GM12878 (cell line): ENCODE measurements at regions not wholly inside any gene's neighbourhood (a gene's known extent, or its start where the extent isn't known, plus 50 kb on each side); places are given as distances from the start of the nearest gene placed in this dataset.

ENCODE experiments used
- ATAC-seq: fragments of 200-7000 bp; cut with Tn5 transposase; 3 replicates; pipeline ENCODE4 v1.9.1; 2020; ENCODE audit warnings: mild to moderate bottlenecking, moderate library complexity
- BruUV-seq: library from RNA; stranded (reverse); fragments of 400-500 nt; replicated peaks from 2 replicates; lab custom pipeline; 2021; lab: Mats Ljungman, UMichigan
- CTCF ChIA-PET: fragments of 300-600 bp; sonication (Branson Sonifier 250); formaldehyde crosslinking; extraction: SDS; loops from one replicate; lab custom pipeline; 2021; ENCODE audit warnings: inconsistent platforms; lab: Yijun Ruan, JAX
- POLR2A ChIA-PET: fragments of 350-600 bp; formaldehyde crosslinking; extraction: SDS; loops from one replicate; lab custom pipeline; 2021; ENCODE audit warnings: inconsistent platforms; lab: Charles Lee
- RAD21 ChIA-PET: fragments of 300-600 bp; sonication (Branson Sonifier 250); formaldehyde crosslinking; loops from one replicate; lab custom pipeline; 2023; ENCODE audit warnings: antibody characterized with exemption; ENCODE audit not compliant: unreplicated experiment; lab: Charles Lee
- SMC1A ChIA-PET: fragments of 300-600 bp; sonication (Branson Sonifier 250); formaldehyde crosslinking; loops from one replicate; lab custom pipeline; 2023; ENCODE audit not compliant: unreplicated experiment, uncharacterized antibody; lab: Charles Lee
- DNase-seq: peaks from one replicate; pipeline ENCODE4 v3.0.0-alpha.2; 2011; ENCODE audit warnings: low read depth, low spot score
- FAIRE-seq: peaks from 3 replicates; lab custom pipeline; 2011; peaks lifted over from hg19 to GRCh38; lab: Jason Lieb, UNC
- H2AFZ ChIP-seq: 2 replicates; pipeline ENCODE4 v1.6.0; 2011; ENCODE audit warnings: low read depth, low read length, control low read depth; ENCODE audit not compliant: control insufficient read depth
- H3K27ac ChIP-seq: 2 replicates; pipeline ENCODE4 v1.5.1; 2011; ENCODE audit warnings: control low read depth; ENCODE audit not compliant: control insufficient read depth, insufficient read depth
- H3K27me3 ChIP-seq, 2 experiments: replicated peaks in 1 of 2; 2 replicates each; pipeline versions ENCODE4 v1.6.0 to v1.6.1; 2011; ENCODE audit warnings: low read length in 1 of 2; ENCODE audit not compliant: control insufficient read depth in 2 of 2, insufficient read depth in 2 of 2
- H3K36me3 ChIP-seq, 2 experiments: 2 replicates each; pipeline ENCODE4 v1.5.1; 2011; ENCODE audit warnings: low read length in 1 of 2; ENCODE audit not compliant: control insufficient read depth in 2 of 2, insufficient read depth in 2 of 2
- H3K4me1 ChIP-seq: 2 replicates; pipeline ENCODE4 v1.6.1; 2011; ENCODE audit warnings: mild to moderate bottlenecking, low read length, moderate library complexity, mixed read lengths; ENCODE audit not compliant: control insufficient read depth, insufficient read depth
- H3K4me2 ChIP-seq: 2 replicates; pipeline ENCODE4 v1.6.0; 2011; ENCODE audit warnings: control low read depth; ENCODE audit not compliant: control insufficient read depth, insufficient read depth
- H3K4me3 ChIP-seq: fragments of 200-600 bp; sonication (generic); 2 replicates; pipeline ENCODE4 v1.5.1; 2016
- H3K79me2 ChIP-seq: 2 replicates; pipeline ENCODE4 v1.6.0; 2011; ENCODE audit warnings: low read length; ENCODE audit not compliant: control insufficient read depth, insufficient read depth
- H3K9ac ChIP-seq: 2 replicates; pipeline ENCODE4 v1.8.0; 2011; ENCODE audit warnings: low read length, control low read depth, mixed read lengths; ENCODE audit not compliant: control insufficient read depth, insufficient read depth
- H3K9me3 ChIP-seq: replicated peaks from 3 replicates; pipeline ENCODE4 v1.5.1; 2011; ENCODE audit warnings: mild to moderate bottlenecking, low read length; ENCODE audit not compliant: control insufficient read depth, insufficient read depth
- H4K20me1 ChIP-seq: 2 replicates; pipeline ENCODE4 v1.6.0; 2011; ENCODE audit not compliant: control insufficient read depth, insufficient read depth
- PAX5 ChIP-seq: IDR thresholded peaks from 2 replicates; pipeline ENCODE4 v1.6.1; 2011; ENCODE audit warnings: low read depth, low read length, borderline replicate concordance
- SMC3 ChIP-seq: IDR thresholded peaks from 2 replicates; pipeline ENCODE4 v1.6.1; 2011; ENCODE audit warnings: low read length, improper control_type of control experiment, borderline replicate concordance
- SPI1 ChIP-seq: IDR thresholded peaks from 2 replicates; pipeline ENCODE4 v1.6.1; 2011; ENCODE audit warnings: low read depth, mild to moderate bottlenecking, low read length, moderate library complexity, borderline replicate concordance; ENCODE audit not compliant: insufficient read depth
- SRF ChIP-seq, 2 experiments: IDR thresholded peaks; 2 replicates each; pipeline ENCODE4 v1.6.1; 2011; ENCODE audit warnings: low read depth in 2 of 2, low read length in 2 of 2, mild to moderate bottlenecking in 1 of 2, moderate library complexity in 1 of 2
- WGBS: methylation state at CpG from one replicate; pipeline ENCODE4 v1.1.6; 2016; ENCODE audit warnings: low lambda C conversion rate; ENCODE audit not compliant: insufficient replicate concordance, insufficient coverage; ENCODE audit errors: missing lambda C conversion rate; 5-methylcytosine and 5-hydroxymethylcytosine counted together
- in situ Hi-C: fragments of 300-500 bp; cut with MboI; formaldehyde crosslinking; loops from 9 replicates; pipeline ENCODE4 v1.14.3; 2018; ENCODE audit warnings: mixed read lengths
- intact Hi-C: fragments of 100-400 bp; cut with micrococcal nuclease; formaldehyde crosslinking; loops from one replicate; pipeline ENCODE4 v1.14.2; 2022; ENCODE audit not compliant: unreplicated experiment

GRCh38 chr21:26391166-26391565 is 181.9 kb downstream of the CYYR1 start:
- Histone ChIP-seq H3K36me3 (no peaks in the 10 kb centered on the region), H4K20me1 (no peaks in the 10 kb centered on the region), H3K27me3 (no peaks in the 10 kb centered on the region), H3K9ac (no peak overlapping the region), H3K4me2 (no peak overlapping the region), H3K4me1 (no peaks in the 10 kb centered on the region), H3K9me3 (no peaks in the 10 kb centered on the region), H2AFZ (no peak overlapping the region), H3K27ac (no peak overlapping the region), H3K79me2 (no peaks in the 10 kb centered on the region), H3K4me3 (no peak overlapping the region)
- no peak for ATAC-seq
- CTCF ChIA-PET, result no interaction called here
- 21% methylated on average over 2 of the region's 2 CpGs for WGBS
- SMC1A ChIA-PET, result no interaction called here
- intact Hi-C loops (no loop called here), in situ Hi-C loops (no loop called here)
- TF ChIP-seq SMC3 (no peak), SRF (IDR thresholded peaks at IDR 0.05; ENCODE audit: low read depth in 2 of 2, low read length in 2 of 2) (no peak)
- no TSS peak for BruUV-seq
- RAD21 ChIA-PET, result no interaction called here
- no peak for FAIRE-seq
- DNase-seq, result no peak
- POLR2A ChIA-PET, result no interaction called here

- ChIA-PET POLR2A (no interaction called here), RAD21 (no interaction called here), SMC1A (no interaction called here), CTCF (no interaction called here)
- in situ Hi-C loops, result no loop called here
- H4K20me1 ChIP-seq, result no peaks in the 10 kb centered on the region
- intact Hi-C loops, result no loop called here
- no peaks in the 10 kb centered on the region for H3K79me2 ChIP-seq
- H3K9ac ChIP-seq, result no peak overlapping the region
- ATAC-seq, result no peak
- H3K36me3 ChIP-seq, result no peaks in the 10 kb centered on the region
- no peaks in the 10 kb centered on the region for H3K4me1 ChIP-seq
- H3K27me3 ChIP-seq, result no peaks in the 10 kb centered on the region
- FAIRE-seq, result no peak
- no peak for DNase-seq
- H3K4me3 ChIP-seq, result no peak overlapping the region
- H2AFZ ChIP-seq, result no peak overlapping the region
- no peaks in the 10 kb centered on the region for H3K9me3 ChIP-seq
- H3K27ac ChIP-seq, result no peak overlapping the region
- TF ChIP-seq SPI1, result 0 out of 2 replicates have a peak, but pooled peaks have one; percentile 7
- TF ChIP-seq PAX5, result no peak
- 25% methylated on average over 6 of the region's 6 CpGs for WGBS
- no TSS peak for BruUV-seq
- no peak overlapping the region for H3K4me2 ChIP-seq
Measured at GRCh38 chr21:26389971-26390641, 183.0 kb downstream of the CYYR1 start.
